Activated CD8-positive, alpha-beta T cell treated with anti-CD3 and anti-CD28 coated beads, Interleukin-2, amount 10 ng/mL, durations not matched to agents 7 days and 5 days (primary cell): ENCODE measurements at regions not wholly inside any gene's neighbourhood (a gene's known extent, or its start where the extent isn't known, plus 50 kb on each side); places are given as distances from the start of the nearest gene placed in this dataset.
"Not testable (repeated sequence)": the region's sequence is repeated elsewhere in the genome, so short reads cannot be mapped to it uniquely, and the experiment has no call there.

ENCODE experiments used
- ATAC-seq: fragments of 150-1000 bp; cut with Tn5 transposase; one replicate; pipeline ENCODE4 v1.10.0; 2021; ENCODE audit warnings: moderate library complexity
- CTCF ChIA-PET: fragments of 350-600 bp; sonication (Branson Sonifier 250); formaldehyde crosslinking; loops from one replicate; lab custom pipeline; 2021; ENCODE audit warnings: antibody characterized with exemption; lab: Charles Lee
- POLR2A ChIA-PET: fragments of 350-600 bp; sonication (Branson Sonifier 250); formaldehyde crosslinking; loops from one replicate; lab custom pipeline; 2021; ENCODE audit warnings: antibody characterized with exemption; lab: Charles Lee
- DNase-seq: peaks from one replicate; pipeline ENCODE4 v3.0.0-alpha.2; 2020
- H3K27ac Mint-ChIP-seq: one replicate; pipeline ENCODE4 v1.8.0; 2021; ENCODE audit warnings: mild to moderate bottlenecking, mixed read lengths
- H3K27me3 Mint-ChIP-seq: one replicate; pipeline ENCODE4 v1.8.0; 2021; ENCODE audit warnings: low read depth, mixed read lengths
- H3K36me3 Mint-ChIP-seq: one replicate; pipeline ENCODE4 v1.8.0; 2021; ENCODE audit warnings: low read depth, mixed read lengths
- H3K4me1 Mint-ChIP-seq: one replicate; pipeline ENCODE4 v1.8.0; 2021; ENCODE audit warnings: low read depth, mixed read lengths
- H3K4me3 Mint-ChIP-seq: one replicate; pipeline ENCODE4 v1.8.0; 2021; ENCODE audit warnings: mild to moderate bottlenecking, mixed read lengths
- H3K9me3 Mint-ChIP-seq: one replicate; pipeline ENCODE4 v1.8.0; 2022; ENCODE audit warnings: mixed read lengths; ENCODE audit not compliant: insufficient read depth

DNA sequence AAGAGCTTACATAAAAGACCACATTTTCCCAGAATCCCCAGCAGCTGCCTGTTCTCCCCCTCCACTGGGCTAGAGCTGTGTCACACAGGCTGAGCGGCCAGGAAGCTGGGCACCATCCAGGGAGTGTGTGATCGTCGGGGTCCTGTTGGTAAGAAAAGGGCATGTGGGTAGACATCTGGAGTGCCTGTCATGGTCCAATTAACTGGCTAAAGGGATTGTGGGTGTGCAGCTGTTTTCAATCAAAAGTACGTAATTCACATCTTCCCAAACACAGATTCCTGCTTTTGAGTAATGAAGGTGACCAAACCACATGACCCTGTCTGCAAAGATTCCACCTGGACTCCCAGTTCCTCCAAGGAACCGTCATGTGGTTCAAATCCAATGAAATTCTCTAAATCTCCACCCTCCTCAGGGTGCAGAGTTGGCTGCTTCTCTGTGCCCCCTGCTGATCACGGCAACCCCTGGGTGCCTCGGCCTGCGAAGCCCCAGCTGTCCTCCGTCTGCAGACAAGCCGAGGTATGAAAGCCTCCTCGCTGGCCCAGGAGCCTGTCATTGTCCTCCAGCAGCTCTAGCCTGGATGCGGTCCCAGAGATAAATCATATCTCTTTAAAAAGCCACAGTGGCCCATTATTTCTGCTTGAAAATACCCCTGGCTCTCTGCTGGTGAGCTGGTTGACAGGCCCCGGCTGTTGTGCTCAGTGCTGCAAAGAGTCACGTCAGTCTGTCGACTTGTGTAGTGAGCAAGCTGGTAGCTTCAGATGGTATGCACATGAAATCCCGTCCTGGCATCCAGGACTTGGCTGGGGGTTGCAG is 172.9 kb upstream of the SULF2 start:
- not testable (repeated sequence) for H3K27me3 Mint-ChIP-seq

DNA sequence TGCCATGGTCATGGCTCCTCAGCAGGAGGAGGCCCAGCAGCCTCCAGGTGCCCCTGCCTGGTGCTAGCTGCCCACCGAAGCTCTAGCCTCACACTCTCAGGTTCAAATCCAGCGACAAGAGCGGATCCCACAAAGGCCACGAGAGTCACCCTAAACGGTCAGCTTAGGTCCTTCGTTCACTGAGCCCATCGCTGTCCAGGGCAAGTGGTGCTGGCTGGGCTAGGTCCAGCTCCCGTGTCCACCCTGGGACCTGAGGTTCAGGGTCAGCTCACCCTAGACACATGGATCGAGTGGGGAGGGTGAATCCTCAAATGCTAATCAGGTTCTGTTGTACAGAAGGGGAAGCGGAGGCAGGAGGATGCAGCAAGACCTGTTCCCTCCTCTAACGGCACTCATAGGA is 171.9 kb upstream of the SULF2 start:
- POLR2A ChIA-PET = no interaction called here
- CTCF ChIA-PET = interaction anchor here (0.6 kb wide), 1 partner anchor 663 kb away, joined by 5 read pairs; no protein-coding TSS in a partner anchor
- DNase-seq = no peak
- no peak for ATAC-seq
- H3K36me3 Mint-ChIP-seq = no peaks in the 10 kb centered on the region
- no peaks in the 10 kb centered on the region for H3K4me1 Mint-ChIP-seq
- H3K4me3 Mint-ChIP-seq = no peak overlapping the region
- H3K27me3 Mint-ChIP-seq = peaks cover 4% of the 10 kb centered on the region
- no peak overlapping the region for H3K27ac Mint-ChIP-seq
- no peaks in the 10 kb centered on the region for H3K9me3 Mint-ChIP-seq

More for the DNA sequence above, 172.9 kb upstream of the SULF2 start:
- H3K4me1 Mint-ChIP-seq, CTCF ChIA-PET, H3K9me3 Mint-ChIP-seq, H3K36me3 Mint-ChIP-seq, H3K4me3 Mint-ChIP-seq, ATAC-seq, POLR2A ChIA-PET, DNase-seq, H3K27ac Mint-ChIP-seq: not testable (repeated sequence)

DNA sequence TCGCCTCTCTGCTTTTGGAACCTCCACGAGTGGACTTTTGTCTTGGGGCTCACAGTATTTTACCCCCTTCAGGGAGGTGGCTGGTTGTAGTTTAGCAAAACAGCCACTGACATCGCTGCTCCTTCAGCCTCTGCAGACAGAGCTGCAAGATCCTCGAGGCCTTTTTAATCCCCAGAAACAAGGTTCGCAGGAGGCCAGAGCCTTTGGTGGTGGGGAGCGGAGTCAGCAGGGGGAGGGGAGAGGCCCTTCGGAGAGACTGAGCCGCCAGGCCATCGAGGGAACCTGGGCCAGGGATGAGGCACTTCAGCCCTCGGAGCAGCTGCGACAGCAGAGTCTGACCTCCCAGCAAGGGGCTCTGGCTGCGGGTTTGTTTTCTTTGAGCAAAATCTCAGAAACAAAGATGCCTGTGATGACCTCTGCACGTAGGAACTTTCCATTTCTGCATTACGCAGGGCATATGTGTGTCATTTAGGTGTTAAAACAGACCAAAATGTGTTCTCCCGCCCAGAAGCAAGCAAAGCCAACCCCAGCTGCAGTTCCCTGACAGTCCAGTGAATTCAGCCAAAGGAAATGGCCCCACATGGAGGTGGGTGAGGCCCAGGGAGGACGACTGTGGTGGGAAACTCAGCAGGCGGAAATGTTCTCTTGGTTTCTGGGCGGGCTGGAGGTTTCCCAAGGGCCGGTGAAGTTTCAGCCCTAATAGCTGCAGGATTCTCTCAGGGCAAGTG is 171.2 kb upstream of the SULF2 start:
- Mint-ChIP-seq H3K36me3 (no peaks in the 10 kb centered on the region), H3K27ac (no peak overlapping the region), H3K9me3 (no peaks in the 10 kb centered on the region), H3K27me3 (peaks cover 4% of the 10 kb centered on the region), H3K4me3 (no peak overlapping the region), H3K4me1 (no peaks in the 10 kb centered on the region)
- DNase-seq = no peak
- ChIA-PET CTCF (interaction anchor here (0.6 kb wide), 1 partner anchor 664 kb away, joined by 5 read pairs; no protein-coding TSS in a partner anchor), POLR2A (no interaction called here)
- no peak for ATAC-seq

DNA sequence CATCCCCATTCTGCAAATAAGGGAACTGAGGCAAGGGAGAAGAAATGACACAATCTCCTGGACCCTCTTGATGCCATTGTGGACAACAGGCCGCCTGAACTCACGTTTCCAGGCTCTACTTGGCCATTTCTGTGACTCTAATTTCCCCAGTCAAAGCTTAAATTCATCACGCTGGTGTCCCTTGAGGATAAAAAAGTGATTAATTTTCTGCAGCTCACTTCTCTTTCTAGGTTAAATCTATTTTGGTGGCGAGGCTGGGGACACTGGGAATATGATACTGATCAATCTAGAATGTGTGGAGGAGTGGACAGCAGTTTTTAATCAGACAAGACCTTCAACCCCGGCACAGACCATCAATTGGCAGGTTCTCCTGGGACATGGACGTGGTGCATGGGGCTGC is 168.2 kb upstream of the SULF2 start:
- DNase-seq (no peak), ATAC-seq (no peak)
- H3K4me3 Mint-ChIP-seq = no peak overlapping the region
- peaks cover 4% of the 10 kb centered on the region for H3K27me3 Mint-ChIP-seq
- H3K9me3 Mint-ChIP-seq = no peaks in the 10 kb centered on the region
- no peak overlapping the region for H3K27ac Mint-ChIP-seq
- no peaks in the 10 kb centered on the region for H3K4me1 Mint-ChIP-seq
- no peaks in the 10 kb centered on the region for H3K36me3 Mint-ChIP-seq
- ChIA-PET POLR2A (no interaction called here), CTCF (no interaction called here)

DNA sequence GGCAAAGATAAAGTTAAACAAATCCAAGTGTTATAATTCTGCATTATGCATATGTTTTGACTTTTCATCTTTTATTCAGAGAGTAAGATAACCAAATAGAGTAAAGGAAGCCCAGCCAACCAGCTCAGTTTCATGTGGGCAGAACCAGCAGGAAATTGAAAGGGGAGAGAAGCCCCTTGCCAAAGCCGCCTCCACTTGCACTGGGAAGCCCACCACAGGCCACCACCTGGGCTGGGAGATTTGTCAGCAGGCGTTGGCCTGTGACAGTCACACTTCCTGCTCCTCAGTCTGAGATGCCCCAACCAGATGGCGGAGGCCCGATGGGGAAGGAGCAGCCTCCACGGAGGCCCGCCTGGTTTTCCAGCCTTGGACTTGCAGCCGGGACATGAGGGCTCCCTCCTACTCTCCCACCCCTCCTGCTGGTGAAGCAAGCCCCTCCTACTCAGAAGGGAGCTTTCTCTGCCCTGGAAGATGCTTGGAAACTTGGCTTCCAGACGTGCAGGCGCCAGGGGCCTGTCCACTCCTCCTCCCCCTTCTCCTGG is 166.8 kb upstream of the SULF2 start:
- ATAC-seq (no peak), DNase-seq (no peak)
- H3K9me3 Mint-ChIP-seq = no peaks in the 10 kb centered on the region
- H3K36me3 Mint-ChIP-seq = no peaks in the 10 kb centered on the region
- no peaks in the 10 kb centered on the region for H3K4me1 Mint-ChIP-seq
- peaks cover 4% of the 10 kb centered on the region for H3K27me3 Mint-ChIP-seq
- ChIA-PET POLR2A (no interaction called here), CTCF (no interaction called here)
- no peak overlapping the region for H3K4me3 Mint-ChIP-seq
- no peak overlapping the region for H3K27ac Mint-ChIP-seq

DNA sequence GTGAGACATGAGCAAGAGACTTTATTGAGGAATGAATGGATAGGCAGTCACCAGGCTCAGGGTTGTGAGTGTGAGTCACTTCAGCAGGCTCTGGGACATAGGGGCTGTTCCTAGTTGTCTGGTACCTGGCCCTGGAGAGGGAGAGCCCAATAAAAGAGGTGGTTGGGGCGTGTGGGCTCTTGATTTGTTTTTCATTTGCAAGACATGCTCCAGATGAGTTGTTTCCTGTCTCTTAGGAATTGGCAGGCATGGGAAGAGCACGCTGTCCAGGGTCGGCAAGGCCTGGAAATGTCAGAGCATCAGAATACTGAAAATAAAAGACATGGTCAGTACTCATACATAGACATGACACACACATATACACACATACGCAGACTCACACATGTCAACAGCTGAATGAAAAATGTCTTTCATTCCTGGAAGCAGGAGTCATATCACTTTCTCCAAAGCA is 166.3 kb upstream of the SULF2 start:
- Mint-ChIP-seq H3K27ac (no peak overlapping the region), H3K9me3 (no peaks in the 10 kb centered on the region), H3K4me3 (no peak overlapping the region), H3K4me1 (no peaks in the 10 kb centered on the region), H3K27me3 (peaks cover 9% of the 10 kb centered on the region), H3K36me3 (no peaks in the 10 kb centered on the region)
- no peak for ATAC-seq
- CTCF ChIA-PET = no interaction called here
- POLR2A ChIA-PET = no interaction called here
- DNase-seq = no peak

DNA sequence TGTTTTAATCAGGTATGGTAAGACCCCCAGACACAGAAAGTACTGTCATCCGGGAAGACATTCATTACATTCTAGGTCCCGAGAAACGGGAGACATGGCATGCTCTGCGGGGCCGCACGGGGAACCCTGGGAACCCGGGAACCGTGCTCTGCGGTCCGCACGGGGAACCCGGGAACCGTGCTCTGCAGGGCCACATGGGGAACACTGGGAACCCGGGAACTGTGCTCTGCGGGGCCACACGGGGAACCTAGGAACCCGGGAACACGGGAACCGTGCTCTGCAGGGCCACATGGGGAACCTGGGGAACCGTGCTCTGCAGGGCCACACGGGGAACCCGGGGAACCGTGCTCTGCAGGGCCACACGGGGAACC is 165.6 kb upstream of the SULF2 start:
- Mint-ChIP-seq H3K27ac (no peak overlapping the region), H3K36me3 (no peaks in the 10 kb centered on the region), H3K4me3 (no peak overlapping the region), H3K9me3 (no peaks in the 10 kb centered on the region), H3K27me3 (peaks cover 9% of the 10 kb centered on the region), H3K4me1 (no peaks in the 10 kb centered on the region)
- no peak for DNase-seq
- POLR2A ChIA-PET = no interaction called here
- no peak for ATAC-seq
- CTCF ChIA-PET = no interaction called here

DNA sequence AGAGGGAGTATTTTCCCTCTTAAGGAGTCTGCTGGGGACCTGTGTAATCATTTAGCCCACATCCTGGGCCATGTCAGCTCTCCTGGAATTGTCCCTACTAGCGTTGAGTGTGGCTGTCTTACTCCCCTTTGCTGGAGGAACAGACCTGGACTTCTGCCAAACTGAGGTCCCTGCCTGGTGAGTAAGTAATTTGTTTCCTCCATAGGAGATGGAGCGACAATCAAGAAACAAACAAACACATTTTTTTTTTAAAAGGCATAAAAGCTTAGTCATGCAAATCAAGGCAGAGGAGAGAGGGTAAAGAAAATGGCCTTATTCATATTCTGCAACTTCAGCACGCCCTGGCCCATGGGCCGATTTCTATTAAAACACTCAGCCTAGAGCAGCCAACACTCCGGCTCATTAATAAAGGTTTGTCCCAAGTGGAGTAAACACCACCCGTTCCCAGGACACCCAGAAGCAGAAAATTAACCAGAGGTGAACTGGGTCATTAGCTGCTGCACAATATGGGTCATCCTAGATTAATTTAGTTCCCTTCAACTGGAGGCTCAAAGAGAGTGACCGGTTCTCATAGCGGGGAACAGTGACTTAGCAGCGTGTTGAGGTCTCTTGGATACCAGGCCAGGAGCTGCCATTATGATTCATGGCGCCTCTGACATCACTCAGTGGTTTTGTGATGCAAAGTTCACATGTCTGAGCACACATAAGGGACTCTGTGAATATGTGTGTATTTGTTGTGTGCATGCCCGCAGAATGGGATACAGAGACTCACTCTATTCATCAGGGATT is 165.0 kb upstream of the SULF2 start:
- H3K27ac Mint-ChIP-seq = no peak overlapping the region
- no peaks in the 10 kb centered on the region for H3K4me1 Mint-ChIP-seq
- no peak overlapping the region for H3K4me3 Mint-ChIP-seq
- no peak for ATAC-seq
- peaks cover 9% of the 10 kb centered on the region for H3K27me3 Mint-ChIP-seq
- ChIA-PET CTCF (no interaction called here), POLR2A (no interaction called here)
- no peaks in the 10 kb centered on the region for H3K9me3 Mint-ChIP-seq
- DNase-seq = no peak
- no peaks in the 10 kb centered on the region for H3K36me3 Mint-ChIP-seq

DNA sequence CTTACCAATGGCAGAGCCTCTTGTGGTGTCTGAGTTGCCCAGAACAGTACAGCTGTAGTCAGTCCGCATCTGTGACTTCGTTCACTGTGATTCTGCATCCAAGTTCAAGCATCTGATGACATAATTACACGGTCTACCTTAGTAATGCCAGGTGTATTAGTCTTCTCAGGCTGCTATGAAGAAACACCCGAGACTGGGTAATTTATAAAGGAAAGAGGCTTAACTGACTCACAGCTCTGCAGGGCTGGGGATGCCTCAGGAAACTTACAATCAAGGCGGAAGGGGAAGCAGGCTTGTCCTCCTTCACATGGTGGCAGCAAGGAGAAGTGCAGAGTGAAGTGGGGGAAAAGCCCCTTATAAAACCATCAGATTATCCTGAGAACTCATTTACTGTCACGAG is 163.9 kb upstream of the SULF2 start:
- ATAC-seq = no peak
- POLR2A ChIA-PET = no interaction called here

DNA sequence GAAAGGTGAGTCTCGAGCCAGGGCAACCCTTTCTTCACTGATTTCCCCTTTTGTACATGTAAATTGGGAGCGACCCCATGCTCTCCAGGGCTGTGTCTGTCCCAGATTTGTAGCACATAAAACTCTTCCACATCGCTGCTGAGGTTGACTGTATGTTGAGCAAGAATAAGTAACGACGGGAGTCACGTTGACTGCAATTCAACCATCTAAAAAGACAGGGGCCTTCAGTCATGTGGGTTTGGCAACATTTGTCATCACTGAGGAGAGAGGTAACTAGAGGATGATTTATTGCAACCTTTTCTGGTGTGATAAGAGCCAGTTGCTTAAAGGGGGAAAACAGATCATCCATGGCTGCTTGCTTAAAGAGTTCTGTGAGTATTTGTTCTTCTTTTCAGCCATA is 159.4 kb upstream of the SULF2 start:
- no peak for ATAC-seq
- Mint-ChIP-seq H3K27ac (no peak overlapping the region), H3K27me3 (peaks cover 5% of the 10 kb centered on the region), H3K4me1 (no peaks in the 10 kb centered on the region), H3K4me3 (no peak overlapping the region), H3K9me3 (no peaks in the 10 kb centered on the region), H3K36me3 (no peaks in the 10 kb centered on the region)
- DNase-seq = no peak
- CTCF ChIA-PET = no interaction called here
- POLR2A ChIA-PET = no interaction called here

More for the DNA sequence above, 163.9 kb upstream of the SULF2 start:
- no peaks in the 10 kb centered on the region for H3K36me3 Mint-ChIP-seq
- no peak overlapping the region for H3K27ac Mint-ChIP-seq
- no peak overlapping the region for H3K4me3 Mint-ChIP-seq
- H3K27me3 Mint-ChIP-seq = peaks cover 9% of the 10 kb centered on the region
- no peaks in the 10 kb centered on the region for H3K4me1 Mint-ChIP-seq
- DNase-seq = no peak
- H3K9me3 Mint-ChIP-seq = no peaks in the 10 kb centered on the region
- CTCF ChIA-PET = no interaction called here

DNA sequence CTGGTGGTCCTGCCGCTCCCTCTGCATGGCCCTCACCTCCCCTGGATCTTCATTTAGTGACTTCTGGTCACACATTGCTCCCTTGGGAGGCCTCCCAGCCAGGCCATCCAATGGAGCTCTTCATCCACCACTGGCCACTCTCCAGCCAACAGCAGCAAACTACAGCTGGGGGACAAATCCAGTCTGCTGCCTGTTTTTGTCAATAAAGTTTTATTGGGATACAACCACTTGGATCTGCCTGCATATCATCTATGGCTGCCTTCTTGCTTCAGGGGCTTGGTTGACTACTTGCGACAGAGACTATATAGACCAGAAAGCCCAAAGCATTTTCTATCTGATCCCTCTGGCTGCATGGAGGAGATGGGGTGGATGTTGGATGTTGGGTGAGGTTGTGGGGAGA is 156.6 kb upstream of the SULF2 start:
- CTCF ChIA-PET = no interaction called here
- H3K27ac Mint-ChIP-seq = no peak overlapping the region
- ATAC-seq = no peak
- POLR2A ChIA-PET = no interaction called here
- no peak overlapping the region for H3K4me3 Mint-ChIP-seq
- no peaks in the 10 kb centered on the region for H3K4me1 Mint-ChIP-seq
- DNase-seq = no peak
- no peaks in the 10 kb centered on the region for H3K9me3 Mint-ChIP-seq
- no peaks in the 10 kb centered on the region for H3K36me3 Mint-ChIP-seq
- peaks cover 3% of the 10 kb centered on the region for H3K27me3 Mint-ChIP-seq
